IPS DF 4.7 (cell line): ENCODE measurements at regions not wholly inside any gene's neighbourhood (a gene's known extent, or its start where the extent isn't known, plus 50 kb on each side); places are given as distances from the start of the nearest gene placed in this dataset.

Experiments
- DNase-seq: peaks from one replicate; pipeline ENCODE4 v3.0.0-alpha.2; 2013; ENCODE audit warnings: low spot score; ENCODE audit errors: extremely low read depth

DNA sequence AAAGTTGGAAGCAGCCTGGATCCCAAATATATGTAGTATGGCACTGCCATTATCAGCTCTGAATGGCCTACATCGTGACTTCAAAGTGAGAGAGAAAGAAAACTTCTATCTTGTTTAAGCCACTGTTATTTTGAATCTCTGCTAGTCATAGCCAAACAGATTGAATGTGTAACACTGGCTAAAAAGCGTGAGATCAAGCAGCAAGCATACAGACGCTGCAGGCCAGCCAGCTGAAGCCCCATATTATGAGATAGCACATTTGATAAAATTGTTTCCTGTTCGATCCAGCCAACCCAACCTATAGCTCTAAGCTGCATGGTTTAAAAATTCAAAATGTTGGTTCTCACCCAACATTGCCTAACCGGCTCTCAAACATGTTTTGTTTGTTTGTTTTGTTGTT is 95.0 kb downstream of the DUSP6 start:
- no peak for DNase-seq

GRCh38 chr12:89256060-89256459 is 96.2 kb downstream of the DUSP6 start:
- no peak for DNase-seq

- no peak for DNase-seq
Observed at GRCh38 chr12:89253488-89253887, 98.8 kb downstream of the DUSP6 start.

GRCh38 chr12:89252284-89252683 is 100.0 kb downstream of the DUSP6 start:
- DNase-seq, result no peak

- DNase-seq, result no peak
Observed at GRCh38 chr12:89251342-89252271, 100.7 kb downstream of the DUSP6 start.

DNA sequence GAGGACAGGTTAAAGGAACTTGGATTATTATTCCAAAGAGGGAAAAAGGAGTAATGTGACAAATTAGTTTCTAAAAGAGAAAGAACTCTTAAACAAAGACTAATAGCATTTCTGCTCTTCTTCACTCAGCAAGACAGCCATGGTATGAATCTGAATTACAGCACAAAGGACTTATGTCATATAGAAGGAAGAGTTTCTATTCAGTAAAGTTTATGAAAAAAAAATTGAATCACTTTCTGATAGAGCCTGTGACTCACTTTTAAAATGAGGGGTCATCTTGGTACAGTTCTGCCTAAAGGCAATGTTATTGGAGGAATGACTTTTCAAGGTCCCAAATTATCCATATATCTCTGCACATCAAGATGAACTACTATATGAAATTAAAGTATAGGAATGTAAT is 101.7 kb downstream of the DUSP6 start:
- no peak for DNase-seq

- no peak for DNase-seq
Observed at GRCh38 chr12:89250213-89250612, 102.1 kb downstream of the DUSP6 start.

DNA sequence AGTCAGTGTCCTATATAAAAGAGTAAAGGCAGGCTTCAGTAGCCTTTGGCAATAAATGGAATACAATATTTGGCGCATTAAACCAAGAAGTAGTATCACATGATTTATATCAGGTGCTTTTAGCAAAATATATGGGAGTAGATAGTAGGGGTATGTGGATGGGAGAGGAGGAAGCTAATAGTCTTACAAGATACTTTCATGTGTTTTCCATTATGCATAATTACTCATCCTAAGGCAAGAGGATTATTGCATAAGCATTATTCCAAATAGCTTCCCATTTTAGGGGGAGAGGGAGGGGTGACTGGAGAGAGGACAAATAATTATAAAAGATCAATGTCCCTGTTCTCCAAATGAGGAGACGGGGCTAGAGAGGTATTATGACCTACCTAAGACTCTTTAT is 104.3 kb downstream of the DUSP6 start:
- no peak for DNase-seq

GRCh38 chr12:89247541-89247942 is 104.8 kb downstream of the DUSP6 start:
- no peak for DNase-seq

- DNase-seq, result no peak
Observed at GRCh38 chr12:89245090-89245489, 107.2 kb downstream of the DUSP6 start.

DNA sequence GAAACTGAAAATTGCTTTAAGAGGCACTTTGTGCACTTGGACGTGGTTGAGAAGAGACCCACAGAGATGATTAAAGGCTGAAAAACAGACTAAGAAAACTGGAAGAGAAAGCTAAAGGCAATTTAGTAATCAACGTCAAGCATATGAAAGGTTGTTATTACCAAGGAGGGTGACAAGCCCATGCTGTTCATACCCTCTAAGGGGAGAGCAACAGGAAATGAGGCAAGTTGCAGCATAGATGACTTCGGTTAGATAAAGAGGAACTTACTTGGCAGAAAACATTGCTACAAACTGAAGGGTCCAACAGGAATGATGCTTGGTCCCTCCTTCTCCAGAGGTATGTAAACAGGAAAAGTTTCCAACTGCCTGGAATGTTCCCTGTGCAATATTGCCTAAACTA is 107.8 kb downstream of the DUSP6 start:
- no peak for DNase-seq

DNA sequence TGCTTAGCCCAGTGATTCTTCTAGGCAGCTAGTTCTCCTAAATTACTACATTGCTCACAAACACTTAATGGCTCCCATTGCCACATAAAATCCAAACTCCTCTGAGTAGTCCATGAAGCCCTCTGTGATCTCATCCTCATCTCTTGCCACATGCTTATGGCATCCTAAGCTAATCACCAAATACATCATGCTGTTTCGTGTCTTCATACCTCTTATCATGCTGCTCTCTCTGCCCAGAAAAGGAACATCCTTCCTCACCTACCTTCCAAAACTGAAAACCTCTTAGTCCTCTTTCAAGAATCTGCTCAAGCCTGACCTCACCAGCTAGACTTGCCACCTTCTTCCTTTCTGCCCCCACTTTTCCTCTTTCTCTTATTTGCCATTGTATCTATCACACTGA is 108.5 kb downstream of the DUSP6 start:
- no peak for DNase-seq

- DNase-seq, result no peak
Observed at GRCh38 chr12:89239534-89239933, 112.8 kb downstream of the DUSP6 start.

GRCh38 chr12:89238593-89238992 is 113.7 kb downstream of the DUSP6 start:
- DNase-seq, result no peak

DNA sequence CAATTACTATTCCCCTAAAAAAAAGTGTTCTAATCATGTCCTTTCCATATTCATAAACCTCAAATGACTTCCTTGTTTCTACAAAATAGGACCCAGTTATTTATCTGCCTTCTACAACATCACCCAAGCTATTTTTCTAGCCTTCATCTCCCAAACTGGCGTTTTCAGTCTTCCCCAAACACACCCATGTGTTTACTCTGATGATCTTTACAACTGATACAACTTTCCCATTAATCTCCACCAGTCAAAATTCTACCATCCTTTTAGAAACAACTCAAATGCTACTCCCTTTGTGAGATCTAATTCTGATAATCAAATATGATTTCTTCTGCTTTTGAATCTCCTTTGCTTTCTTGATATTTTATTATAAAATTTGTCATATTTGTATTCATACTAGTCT is 114.5 kb downstream of the DUSP6 start:
- DNase-seq, result no peak

DNA sequence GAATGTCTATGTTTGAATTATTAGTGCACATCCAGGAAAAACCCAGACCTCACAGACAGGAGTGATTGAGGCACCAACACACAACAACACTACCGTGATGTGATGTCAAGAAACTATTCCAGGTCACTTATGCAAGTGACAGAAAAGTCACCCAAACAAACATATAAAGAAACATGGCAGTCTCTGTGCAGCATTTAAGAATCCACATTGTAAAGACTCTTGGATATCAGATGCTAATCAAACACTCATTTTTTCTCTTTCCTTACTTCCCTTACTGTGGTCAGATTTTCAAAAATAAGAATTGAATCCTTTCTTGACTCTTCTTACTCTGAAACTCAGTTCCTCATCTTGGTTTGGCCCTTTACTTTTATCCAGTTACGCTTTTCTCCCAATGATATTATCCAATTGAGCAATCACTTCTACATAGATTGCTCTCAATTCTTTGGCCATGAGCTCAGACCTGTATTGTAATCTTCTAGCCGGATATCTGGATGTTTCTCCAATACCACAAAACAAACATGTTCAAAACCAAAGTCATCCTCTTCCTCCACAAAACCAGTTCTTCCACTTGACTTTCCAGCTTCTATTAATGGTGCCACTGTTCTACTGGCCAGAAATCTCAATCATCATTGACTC is 115.4 kb downstream of the DUSP6 start:
- no peak for DNase-seq

- no peak for DNase-seq
Observed at GRCh38 chr12:89236237-89236636, 116.1 kb downstream of the DUSP6 start.

DNA sequence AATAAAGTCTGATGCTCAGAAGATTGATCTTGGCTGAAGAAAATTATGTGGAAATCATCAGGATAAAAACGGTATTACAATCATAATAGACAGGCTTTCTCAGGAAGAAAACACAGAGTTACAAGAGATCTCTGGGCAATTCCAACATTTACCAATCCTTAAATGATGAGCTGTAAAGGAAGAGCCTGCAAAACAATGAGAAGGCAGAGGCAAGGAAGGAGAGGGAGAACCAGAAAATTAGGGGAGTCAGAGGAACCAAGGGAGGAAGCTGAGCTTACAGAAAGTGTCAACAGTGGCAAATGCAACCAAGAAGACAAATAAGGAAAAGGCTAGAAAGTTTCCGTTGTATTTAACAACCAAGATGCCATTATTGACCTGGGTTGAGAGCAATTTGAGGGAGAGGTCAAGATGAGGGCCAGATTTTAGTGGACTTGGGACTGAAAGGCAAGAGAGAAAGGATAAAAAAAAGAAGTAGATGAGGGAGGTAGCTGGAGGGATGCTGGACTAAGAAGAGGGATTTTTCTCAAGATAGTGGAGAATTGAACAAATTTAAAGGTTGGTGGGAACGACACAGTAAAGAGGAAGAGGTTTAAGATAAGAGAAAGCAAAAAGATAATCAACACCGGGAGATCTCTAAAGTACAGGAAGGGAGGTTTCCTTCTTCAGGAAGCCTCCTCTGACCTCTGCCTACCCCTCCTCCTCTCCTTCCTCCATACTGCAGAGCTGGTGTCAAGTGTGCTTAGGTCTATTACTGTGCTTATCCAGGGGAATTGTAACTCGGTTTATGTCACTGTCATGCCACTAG is 116.9 kb downstream of the DUSP6 start:
- no peak for DNase-seq

DNA sequence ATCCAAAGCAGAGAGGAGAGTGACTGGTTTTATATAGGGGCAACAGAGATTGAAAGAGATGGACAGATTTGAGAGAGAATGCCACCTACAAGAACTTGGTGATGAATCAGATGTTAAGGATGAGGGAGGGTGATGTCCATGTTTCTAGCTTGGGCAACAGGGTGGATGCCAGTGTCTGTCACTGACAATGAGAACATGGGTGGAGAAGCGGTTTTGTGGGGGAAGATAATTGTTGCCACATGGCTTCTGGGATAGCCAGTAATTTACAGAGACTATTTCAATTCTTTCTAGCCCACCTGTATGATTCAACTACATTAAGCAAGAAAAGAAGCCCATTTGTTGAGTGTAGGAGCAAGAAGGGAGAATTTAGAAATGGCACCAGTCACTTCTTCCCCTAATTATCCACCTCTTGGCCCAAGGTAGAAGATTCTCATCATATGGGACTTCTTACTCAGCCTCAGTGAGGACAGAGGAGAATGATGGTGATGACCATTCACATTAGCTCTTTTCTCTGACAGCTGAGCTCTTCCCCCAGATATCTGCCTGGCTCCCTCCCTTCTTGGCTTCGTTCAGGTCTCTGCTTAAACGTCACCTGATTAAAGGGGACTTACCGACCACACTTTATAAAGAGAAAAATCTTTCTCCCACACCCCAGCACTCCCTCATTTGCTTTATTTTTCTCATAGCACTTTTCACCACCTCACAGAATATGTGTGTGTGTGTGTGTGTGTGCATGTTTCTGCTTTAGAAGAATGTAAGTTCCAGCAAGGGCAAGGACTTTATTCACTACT is 117.8 kb downstream of the DUSP6 start:
- no peak for DNase-seq

- DNase-seq, result no peak
Observed at GRCh38 chr12:89231686-89232085, 120.6 kb downstream of the DUSP6 start.
